ENCODE measurements at regions not wholly inside any gene's neighbourhood (a gene's known extent, or its start where the extent isn't known, plus 50 kb on each side); places are given as distances from the start of the nearest gene placed in this dataset.
"Not testable (repeated sequence)": the region's sequence is repeated elsewhere in the genome, so short reads cannot be mapped to it uniquely, and the experiment has no call there.

- Mint-ChIP-seq H3K4me3 (no peak overlapping the region), H3K27me3 (ENCODE audit: low read depth in 3 of 3) (peaks cover 2 to 5% (median 2%) of the 10 kb centered on the region in 3 donors), H3K9me3 (no peaks in the 10 kb centered on the region), H3K27ac (no peak overlapping the region), H3K4me1 (peaks cover 16 to 24% of the 10 kb centered on the region in 2 donors), H3K36me3 (no peaks in the 10 kb centered on the region)
- DNase-seq: no peak
Measured at GRCh38 chr4:78660559-78660958, 109.0 kb downstream of the ANXA3 start.

GRCh38 chr4:78661086-78661690, 109.6 kb downstream of the ANXA3 start:
- DNase-seq: no peak
- H3K27ac Mint-ChIP-seq: no peak overlapping the region
- H3K27me3 Mint-ChIP-seq (ENCODE audit: low read depth in 3 of 3): peaks cover 2 to 5% (median 2%) of the 10 kb centered on the region in 3 donors
- H3K36me3 Mint-ChIP-seq: no peaks in the 10 kb centered on the region
- H3K4me3 Mint-ChIP-seq: no peak overlapping the region
- peaks cover 16 to 24% of the 10 kb centered on the region in 2 donors for H3K4me1 Mint-ChIP-seq
- no peaks in the 10 kb centered on the region for H3K9me3 Mint-ChIP-seq

- H3K4me1 Mint-ChIP-seq: peaks cover 14 to 20% of the 10 kb centered on the region in 2 donors
- H3K27me3 Mint-ChIP-seq (ENCODE audit: low read depth in 3 of 3): peaks cover under 1 to 5% (median 2%) of the 10 kb centered on the region in 3 donors
- no peak overlapping the region for H3K27ac Mint-ChIP-seq
- no peaks in the 10 kb centered on the region for H3K36me3 Mint-ChIP-seq
- no peak for DNase-seq
- no peaks in the 10 kb centered on the region for H3K9me3 Mint-ChIP-seq
- no peak overlapping the region for H3K4me3 Mint-ChIP-seq
Measured at GRCh38 chr4:78661921-78662521, 110.5 kb downstream of the ANXA3 start.

- DNase-seq: no peak
Measured at GRCh38 chr4:78662658-78663057, 111.1 kb downstream of the ANXA3 start.

GRCh38 chr4:78664296-78664695, 111.9 kb upstream of the BMP2K start:
- H3K9me3 Mint-ChIP-seq; H3K36me3 Mint-ChIP-seq; H3K4me1 Mint-ChIP-seq; H3K4me3 Mint-ChIP-seq; H3K27ac Mint-ChIP-seq; DNase-seq; H3K27me3 Mint-ChIP-seq (ENCODE audit: low read depth in 3 of 3): not testable (repeated sequence)

More at GRCh38 chr4:78662658-78663057, 111.1 kb downstream of the ANXA3 start:
- no peaks in the 10 kb centered on the region for H3K36me3 Mint-ChIP-seq
- H3K27ac Mint-ChIP-seq: no peak overlapping the region
- H3K9me3 Mint-ChIP-seq: no peaks in the 10 kb centered on the region
- H3K4me3 Mint-ChIP-seq: no peak overlapping the region
- peaks cover 0 to 5% (median 2%) of the 10 kb centered on the region in 3 donors for H3K27me3 Mint-ChIP-seq (ENCODE audit: low read depth in 3 of 3)
- H3K4me1 Mint-ChIP-seq: peaks cover 8 to 13% of the 10 kb centered on the region in 2 donors

- no peaks in the 10 kb centered on the region for H3K4me1 Mint-ChIP-seq
- no peaks in the 10 kb centered on the region for H3K36me3 Mint-ChIP-seq
- no peak overlapping the region for H3K4me3 Mint-ChIP-seq
Measured at GRCh38 chr4:78665216-78665770, 110.9 kb upstream of the BMP2K start.

GRCh38 chr4:78666830-78667258, 109.3 kb upstream of the BMP2K start:
- H3K4me1 Mint-ChIP-seq: no peaks in the 10 kb centered on the region
- H3K27ac Mint-ChIP-seq: peak overlapping the region in 1 of 6 donors; percentile 34

More at GRCh38 chr4:78665216-78665770, 110.9 kb upstream of the BMP2K start:
- H3K27ac Mint-ChIP-seq: no peak overlapping the region
- H3K9me3 Mint-ChIP-seq: no peaks in the 10 kb centered on the region
- DNase-seq: no peak
- peaks cover 0 to 8% (median 2%) of the 10 kb centered on the region in 3 donors for H3K27me3 Mint-ChIP-seq (ENCODE audit: low read depth in 3 of 3)

GRCh38 chr4:78667325-78667724, 108.8 kb upstream of the BMP2K start:
- H3K9me3 Mint-ChIP-seq: no peaks in the 10 kb centered on the region
- no peak for DNase-seq
- peaks cover 0 to 5% (median 0%) of the 10 kb centered on the region in 3 donors for H3K27me3 Mint-ChIP-seq (ENCODE audit: low read depth in 3 of 3)
- H3K4me3 Mint-ChIP-seq: no peak overlapping the region
- H3K27ac Mint-ChIP-seq: no peak overlapping the region
- H3K36me3 Mint-ChIP-seq: no peaks in the 10 kb centered on the region
- H3K4me1 Mint-ChIP-seq: no peaks in the 10 kb centered on the region

More at GRCh38 chr4:78666830-78667258, 109.3 kb upstream of the BMP2K start:
- H3K9me3 Mint-ChIP-seq: no peaks in the 10 kb centered on the region
- no peak overlapping the region for H3K4me3 Mint-ChIP-seq
- no peaks in the 10 kb centered on the region for H3K36me3 Mint-ChIP-seq
- peaks cover 0 to 5% (median 0%) of the 10 kb centered on the region in 3 donors for H3K27me3 Mint-ChIP-seq (ENCODE audit: low read depth in 3 of 3)
- DNase-seq: no peak

GRCh38 chr4:78667764-78668163, 108.4 kb upstream of the BMP2K start:
- no peaks in the 10 kb centered on the region for H3K9me3 Mint-ChIP-seq
- no peak for DNase-seq
- no peaks in the 10 kb centered on the region for H3K4me1 Mint-ChIP-seq
- H3K27me3 Mint-ChIP-seq (ENCODE audit: low read depth in 3 of 3): peaks cover 0 to 5% (median 0%) of the 10 kb centered on the region in 3 donors
- H3K27ac Mint-ChIP-seq: no peak overlapping the region
- H3K36me3 Mint-ChIP-seq: no peaks in the 10 kb centered on the region
- no peak overlapping the region for H3K4me3 Mint-ChIP-seq

GRCh38 chr4:78669453-78669852, 106.7 kb upstream of the BMP2K start:
- no peaks in the 10 kb centered on the region for H3K9me3 Mint-ChIP-seq
- no peak for DNase-seq
- H3K27me3 Mint-ChIP-seq (ENCODE audit: low read depth in 3 of 3): peaks cover 0 to 3% (median 0%) of the 10 kb centered on the region in 3 donors
- no peaks in the 10 kb centered on the region for H3K4me1 Mint-ChIP-seq
- no peak overlapping the region for H3K27ac Mint-ChIP-seq
- no peaks in the 10 kb centered on the region for H3K36me3 Mint-ChIP-seq
- H3K4me3 Mint-ChIP-seq: no peak overlapping the region

GRCh38 chr4:78671903-78672815, 104.0 kb upstream of the BMP2K start:
- Mint-ChIP-seq H3K9me3 (peaks cover 0 to 3% (median 0%) of the 10 kb centered on the region in 6 donors), H3K4me3 (no peak overlapping the region), H3K27ac (no peak overlapping the region), H3K36me3 (no peaks in the 10 kb centered on the region), H3K27me3 (ENCODE audit: low read depth in 3 of 3) (peaks cover 0 to 6% (median 2%) of the 10 kb centered on the region in 3 donors), H3K4me1 (no peaks in the 10 kb centered on the region)
- DNase-seq: no peak

GRCh38 chr4:78673337-78673736, 102.8 kb upstream of the BMP2K start:
- Mint-ChIP-seq H3K27me3 (ENCODE audit: low read depth in 3 of 3) (peaks cover 0 to 6% (median 2%) of the 10 kb centered on the region in 3 donors), H3K4me1 (no peaks in the 10 kb centered on the region), H3K36me3 (no peaks in the 10 kb centered on the region), H3K4me3 (no peak overlapping the region), H3K9me3 (peaks cover 0 to 3% (median 0%) of the 10 kb centered on the region in 6 donors), H3K27ac (no peak overlapping the region)
- no peak for DNase-seq

- H3K4me3 Mint-ChIP-seq: no peak overlapping the region
- H3K9me3 Mint-ChIP-seq: peaks cover 0 to 3% (median 0%) of the 10 kb centered on the region in 6 donors
- peaks cover 0 to 4% (median 2%) of the 10 kb centered on the region in 3 donors for H3K27me3 Mint-ChIP-seq (ENCODE audit: low read depth in 3 of 3)
- no peaks in the 10 kb centered on the region for H3K36me3 Mint-ChIP-seq
- H3K4me1 Mint-ChIP-seq: no peaks in the 10 kb centered on the region
- no peak for DNase-seq
- H3K27ac Mint-ChIP-seq: no peak overlapping the region
Measured at GRCh38 chr4:78675325-78675724, 100.8 kb upstream of the BMP2K start.

Data from immature natural killer cell (primary cell).